Glomerular endothelial cell (primary cell): ENCODE measurements at regions not wholly inside any gene's neighbourhood (a gene's known extent, or its start where the extent isn't known, plus 50 kb on each side); places are given as distances from the start of the nearest gene placed in this dataset.
"Not testable (repeated sequence)": the region's sequence is repeated elsewhere in the genome, so short reads cannot be mapped to it uniquely, and the experiment has no call there.

Experiments used
- DNase-seq: peaks from one replicate; pipeline ENCODE4 v3.0.0-alpha.2; 2011; ENCODE audit warnings: low read depth, low spot score; ENCODE audit errors: extremely low read depth

- no peak for DNase-seq
Observed at GRCh38 chr9:22216730-22217172, 207.6 kb upstream of the CDKN2B start.

GRCh38 chr9:22217254-22217653 lies 208.1 kb upstream of the CDKN2B start:
- no peak for DNase-seq

GRCh38 chr9:22225856-22226255 lies 216.8 kb upstream of the CDKN2B start:
- not testable (repeated sequence) for DNase-seq

- no peak for DNase-seq
Observed at GRCh38 chr9:22227986-22228385, 218.6 kb upstream of the DMRTA1 start.

GRCh38 chr9:22228542-22228941 lies 218.1 kb upstream of the DMRTA1 start:
- no peak for DNase-seq

GRCh38 chr9:22229069-22229468 lies 217.6 kb upstream of the DMRTA1 start:
- no peak for DNase-seq

GRCh38 chr9:22231309-22231708 lies 215.3 kb upstream of the DMRTA1 start:
- not testable (repeated sequence) for DNase-seq

- no peak for DNase-seq
Observed at GRCh38 chr9:22232971-22233370, 213.7 kb upstream of the DMRTA1 start.

GRCh38 chr9:22237497-22238363 lies 208.9 kb upstream of the DMRTA1 start:
- DNase-seq = no peak

- no peak for DNase-seq
Observed at GRCh38 chr9:22238809-22239684, 207.6 kb upstream of the DMRTA1 start.

GRCh38 chr9:22240619-22241018 lies 206.0 kb upstream of the DMRTA1 start:
- DNase-seq = no peak

- no peak for DNase-seq
Observed at GRCh38 chr9:22241024-22241423, 205.6 kb upstream of the DMRTA1 start.

- no peak for DNase-seq
Observed at GRCh38 chr9:22241611-22242010, 205.0 kb upstream of the DMRTA1 start.

GRCh38 chr9:22244139-22245011 lies 202.2 kb upstream of the DMRTA1 start:
- no peak for DNase-seq

GRCh38 chr9:22255337-22255736 lies 191.3 kb upstream of the DMRTA1 start:
- no peak for DNase-seq

- no peak for DNase-seq
Observed at GRCh38 chr9:22256381-22256780, 190.2 kb upstream of the DMRTA1 start.

- no peak for DNase-seq
Observed at GRCh38 chr9:22257026-22257816, 189.4 kb upstream of the DMRTA1 start.

GRCh38 chr9:22265038-22265437 lies 181.6 kb upstream of the DMRTA1 start:
- no peak for DNase-seq

- DNase-seq = no peak
Observed at GRCh38 chr9:22265534-22265933, 181.1 kb upstream of the DMRTA1 start.

GRCh38 chr9:22274477-22274876 lies 172.1 kb upstream of the DMRTA1 start:
- DNase-seq = no peak
